ENCODE measurements at regions not wholly inside any gene's neighbourhood (a gene's known extent, or its start where the extent isn't known, plus 50 kb on each side); places are given as distances from the start of the nearest gene placed in this dataset.

GRCh38 chr11:98659431-98659830, 361.3 kb upstream of the CNTN5 start:
- H3K4me3 ChIP-seq (ENCODE audit: low read depth, low read length) = no peak overlapping the region
- TF ChIP-seq, protein P1, sequence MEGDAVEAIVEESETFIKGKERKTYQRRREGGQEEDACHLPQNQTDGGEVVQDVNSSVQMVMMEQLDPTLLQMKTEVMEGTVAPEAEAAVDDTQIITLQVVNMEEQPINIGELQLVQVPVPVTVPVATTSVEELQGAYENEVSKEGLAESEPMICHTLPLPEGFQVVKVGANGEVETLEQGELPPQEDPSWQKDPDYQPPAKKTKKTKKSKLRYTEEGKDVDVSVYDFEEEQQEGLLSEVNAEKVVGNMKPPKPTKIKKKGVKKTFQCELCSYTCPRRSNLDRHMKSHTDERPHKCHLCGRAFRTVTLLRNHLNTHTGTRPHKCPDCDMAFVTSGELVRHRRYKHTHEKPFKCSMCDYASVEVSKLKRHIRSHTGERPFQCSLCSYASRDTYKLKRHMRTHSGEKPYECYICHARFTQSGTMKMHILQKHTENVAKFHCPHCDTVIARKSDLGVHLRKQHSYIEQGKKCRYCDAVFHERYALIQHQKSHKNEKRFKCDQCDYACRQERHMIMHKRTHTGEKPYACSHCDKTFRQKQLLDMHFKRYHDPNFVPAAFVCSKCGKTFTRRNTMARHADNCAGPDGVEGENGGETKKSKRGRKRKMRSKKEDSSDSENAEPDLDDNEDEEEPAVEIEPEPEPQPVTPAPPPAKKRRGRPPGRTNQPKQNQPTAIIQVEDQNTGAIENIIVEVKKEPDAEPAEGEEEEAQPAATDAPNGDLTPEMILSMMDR (IDR thresholded peaks at IDR 0.05; ENCODE audit: control insufficient read depth, extremely low read depth, insufficient read depth) = no peak
- no peak for DNase-seq (ENCODE audit: low read depth)

DNA sequence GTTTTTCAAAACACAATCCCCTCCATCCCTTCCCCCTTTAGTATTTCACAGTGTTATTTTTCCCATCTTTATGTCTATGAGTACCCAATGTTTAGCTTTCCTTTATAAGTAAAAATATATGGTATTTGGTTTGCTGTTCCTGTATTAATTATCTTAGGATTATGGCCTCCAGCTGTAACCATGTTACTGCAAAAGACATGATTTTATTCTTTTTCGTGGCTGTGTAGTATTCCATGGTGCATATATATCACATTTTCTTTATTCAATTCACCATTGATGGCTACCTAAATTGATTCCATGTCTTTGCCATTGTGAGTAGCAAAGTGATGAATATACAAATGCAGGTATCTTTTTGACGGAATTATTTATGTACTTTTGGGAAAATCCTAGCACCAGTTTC, 346.4 kb upstream of the CNTN5 start:
- TF ChIP-seq, protein P1 (IDR thresholded peaks at IDR 0.05; ENCODE audit: control insufficient read depth, extremely low read depth, insufficient read depth) = no peak
- DNase-seq (ENCODE audit: low read depth) = no peak
- H3K4me3 ChIP-seq (ENCODE audit: low read depth, low read length) = no peak overlapping the region

DNA sequence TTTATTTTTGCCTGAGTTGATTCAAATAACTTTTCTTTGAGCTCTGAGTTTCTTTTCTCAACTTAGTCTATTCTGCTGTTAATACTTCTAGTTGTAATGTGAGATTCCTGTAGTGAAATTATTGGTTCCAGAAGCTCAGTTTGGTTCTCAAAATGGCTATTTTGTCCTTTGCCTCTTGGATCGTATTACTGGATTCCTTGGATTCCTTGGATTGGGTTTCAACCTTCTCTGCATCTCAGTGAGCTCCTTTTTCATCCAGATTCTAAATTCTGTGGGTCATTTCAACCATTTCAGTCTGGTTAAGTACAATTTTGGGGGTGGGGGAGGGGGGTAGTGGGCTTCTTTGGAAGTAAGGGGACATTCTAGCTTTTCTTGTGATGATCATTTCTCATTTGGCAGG, 341.1 kb upstream of the CNTN5 start:
- no peak for DNase-seq (ENCODE audit: low read depth)
- no peak overlapping the region for H3K4me3 ChIP-seq (ENCODE audit: low read depth, low read length)

DNA sequence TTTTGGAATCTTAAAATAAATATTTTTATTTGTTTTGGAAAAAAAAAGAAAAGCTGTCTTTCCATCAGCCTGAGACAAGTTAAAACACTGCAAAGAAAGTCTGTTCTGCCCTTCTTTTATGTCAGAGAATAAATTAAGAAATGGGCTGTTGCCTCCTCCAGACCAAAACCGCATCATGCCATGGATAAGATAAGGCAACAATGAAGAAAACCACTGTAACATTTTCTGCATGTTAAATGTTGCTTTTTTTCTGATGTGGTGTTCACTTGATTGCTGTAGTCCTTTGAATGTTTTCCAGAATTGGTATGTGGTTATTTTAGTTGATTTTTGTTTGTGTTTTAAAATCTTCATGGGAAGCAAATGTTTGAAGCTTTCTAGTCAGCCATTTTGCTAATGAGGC, 319.2 kb upstream of the CNTN5 start:
- no peak overlapping the region for H3K4me3 ChIP-seq (ENCODE audit: low read depth, low read length)
- TF ChIP-seq, protein P1 (IDR thresholded peaks at IDR 0.05; ENCODE audit: control insufficient read depth, extremely low read depth, insufficient read depth) = no peak
- DNase-seq (ENCODE audit: low read depth) = no peak

More for the DNA sequence above, 341.1 kb upstream of the CNTN5 start:
- TF ChIP-seq, protein P1 (IDR thresholded peaks at IDR 0.05; ENCODE audit: control insufficient read depth, extremely low read depth, insufficient read depth) = no peak

- TF ChIP-seq, protein P1 (IDR thresholded peaks at IDR 0.05; ENCODE audit: control insufficient read depth, extremely low read depth, insufficient read depth) = no peak
- H3K4me3 ChIP-seq (ENCODE audit: low read depth, low read length) = no peak overlapping the region
- no peak for DNase-seq (ENCODE audit: low read depth)
Measured at GRCh38 chr11:98703779-98704556, 316.8 kb upstream of the CNTN5 start.

- no peak overlapping the region for H3K4me3 ChIP-seq (ENCODE audit: low read depth, low read length)
- DNase-seq (ENCODE audit: low read depth) = no peak
- TF ChIP-seq, protein P1 (IDR thresholded peaks at IDR 0.05; ENCODE audit: control insufficient read depth, extremely low read depth, insufficient read depth) = no peak
Measured at GRCh38 chr11:98710026-98710425, 310.7 kb upstream of the CNTN5 start.

GRCh38 chr11:98710986-98711385, 309.8 kb upstream of the CNTN5 start:
- peak; percentile 73 for DNase-seq (ENCODE audit: low read depth)
- TF ChIP-seq, protein P1 (IDR thresholded peaks at IDR 0.05; ENCODE audit: control insufficient read depth, extremely low read depth, insufficient read depth) = no peak
- no peak overlapping the region for H3K4me3 ChIP-seq (ENCODE audit: low read depth, low read length)
